GM12878 (cell line): ENCODE measurements at regions not wholly inside any gene's neighbourhood (a gene's known extent, or its start where the extent isn't known, plus 50 kb on each side); places are given as distances from the start of the nearest gene placed in this dataset.

Source experiments
- ATAC-seq: fragments of 200-7000 bp; cut with Tn5 transposase; 3 replicates; pipeline ENCODE4 v1.9.1; 2020; ENCODE audit warnings: mild to moderate bottlenecking, moderate library complexity
- BruUV-seq: library from RNA; stranded (reverse); fragments of 400-500 nt; replicated peaks from 2 replicates; lab custom pipeline; 2021; lab: Mats Ljungman, UMichigan
- CTCF ChIA-PET: fragments of 300-600 bp; sonication (Branson Sonifier 250); formaldehyde crosslinking; extraction: SDS; loops from one replicate; lab custom pipeline; 2021; ENCODE audit warnings: inconsistent platforms; lab: Yijun Ruan, JAX
- POLR2A ChIA-PET: fragments of 350-600 bp; formaldehyde crosslinking; extraction: SDS; loops from one replicate; lab custom pipeline; 2021; ENCODE audit warnings: inconsistent platforms; lab: Charles Lee
- RAD21 ChIA-PET: fragments of 300-600 bp; sonication (Branson Sonifier 250); formaldehyde crosslinking; loops from one replicate; lab custom pipeline; 2023; ENCODE audit warnings: antibody characterized with exemption; ENCODE audit not compliant: unreplicated experiment; lab: Charles Lee
- SMC1A ChIA-PET: fragments of 300-600 bp; sonication (Branson Sonifier 250); formaldehyde crosslinking; loops from one replicate; lab custom pipeline; 2023; ENCODE audit not compliant: unreplicated experiment, uncharacterized antibody; lab: Charles Lee
- DNase-seq: peaks from one replicate; pipeline ENCODE4 v3.0.0-alpha.2; 2011; ENCODE audit warnings: low read depth, low spot score
- FAIRE-seq: peaks from 3 replicates; lab custom pipeline; 2011; peaks lifted over from hg19 to GRCh38; lab: Jason Lieb, UNC
- H2AFZ ChIP-seq: 2 replicates; pipeline ENCODE4 v1.6.0; 2011; ENCODE audit warnings: low read depth, low read length, control low read depth; ENCODE audit not compliant: control insufficient read depth
- H3K27ac ChIP-seq: 2 replicates; pipeline ENCODE4 v1.5.1; 2011; ENCODE audit warnings: control low read depth; ENCODE audit not compliant: control insufficient read depth, insufficient read depth
- H3K27me3 ChIP-seq, 2 experiments: replicated peaks in 1 of 2; 2 replicates each; pipeline versions ENCODE4 v1.6.0 to v1.6.1; 2011; ENCODE audit warnings: low read length in 1 of 2; ENCODE audit not compliant: control insufficient read depth in 2 of 2, insufficient read depth in 2 of 2
- H3K36me3 ChIP-seq, 2 experiments: 2 replicates each; pipeline ENCODE4 v1.5.1; 2011; ENCODE audit warnings: low read length in 1 of 2; ENCODE audit not compliant: control insufficient read depth in 2 of 2, insufficient read depth in 2 of 2
- H3K4me1 ChIP-seq: 2 replicates; pipeline ENCODE4 v1.6.1; 2011; ENCODE audit warnings: mild to moderate bottlenecking, low read length, moderate library complexity, mixed read lengths; ENCODE audit not compliant: control insufficient read depth, insufficient read depth
- H3K4me2 ChIP-seq: 2 replicates; pipeline ENCODE4 v1.6.0; 2011; ENCODE audit warnings: control low read depth; ENCODE audit not compliant: control insufficient read depth, insufficient read depth
- H3K4me3 ChIP-seq: fragments of 200-600 bp; sonication (generic); 2 replicates; pipeline ENCODE4 v1.5.1; 2016
- H3K79me2 ChIP-seq: 2 replicates; pipeline ENCODE4 v1.6.0; 2011; ENCODE audit warnings: low read length; ENCODE audit not compliant: control insufficient read depth, insufficient read depth
- H3K9ac ChIP-seq: 2 replicates; pipeline ENCODE4 v1.8.0; 2011; ENCODE audit warnings: low read length, control low read depth, mixed read lengths; ENCODE audit not compliant: control insufficient read depth, insufficient read depth
- H3K9me3 ChIP-seq: replicated peaks from 3 replicates; pipeline ENCODE4 v1.5.1; 2011; ENCODE audit warnings: mild to moderate bottlenecking, low read length; ENCODE audit not compliant: control insufficient read depth, insufficient read depth
- H4K20me1 ChIP-seq: 2 replicates; pipeline ENCODE4 v1.6.0; 2011; ENCODE audit not compliant: control insufficient read depth, insufficient read depth
- BACH1 ChIP-seq: fragments of 450-650 bp; IDR thresholded peaks from 2 replicates; pipeline ENCODE4 v1.6.1; 2017; ENCODE audit warnings: mild to moderate bottlenecking, borderline replicate concordance
- CHD4 ChIP-seq: fragments of 200-600 bp; sonication (generic); IDR thresholded peaks from 2 replicates; pipeline ENCODE4 v1.6.1; 2016; ENCODE audit warnings: mild to moderate bottlenecking
- DPF2 ChIP-seq: fragments of 450-650 bp; IDR thresholded peaks from 2 replicates; pipeline ENCODE4 v1.6.1; 2017; ENCODE audit warnings: mild to moderate bottlenecking
- FOS ChIP-seq: IDR thresholded peaks from 3 replicates; pipeline ENCODE4 v1.6.1; 2011; ENCODE audit warnings: borderline replicate concordance; ENCODE audit not compliant: insufficient read length; ENCODE audit errors: extremely low read depth
- HDGF ChIP-seq: fragments of 450-650 bp; IDR thresholded peaks from 2 replicates; pipeline ENCODE4 v1.6.1; 2016; ENCODE audit warnings: antibody characterized with exemption
- WGBS: methylation state at CpG from one replicate; pipeline ENCODE4 v1.1.6; 2016; ENCODE audit warnings: low lambda C conversion rate; ENCODE audit not compliant: insufficient replicate concordance, insufficient coverage; ENCODE audit errors: missing lambda C conversion rate; 5-methylcytosine and 5-hydroxymethylcytosine counted together
- in situ Hi-C: fragments of 300-500 bp; cut with MboI; formaldehyde crosslinking; loops from 9 replicates; pipeline ENCODE4 v1.14.3; 2018; ENCODE audit warnings: mixed read lengths
- intact Hi-C: fragments of 100-400 bp; cut with micrococcal nuclease; formaldehyde crosslinking; loops from one replicate; pipeline ENCODE4 v1.14.2; 2022; ENCODE audit not compliant: unreplicated experiment
- TF ChIP-seq, protein P1 (sequence below): fragments of 450-650 bp; IDR thresholded peaks from 2 replicates; pipeline ENCODE4 v1.6.1; 2017; ENCODE audit warnings: mild to moderate bottlenecking, moderate library complexity
- TF ChIP-seq, protein P2 (sequence below): IDR thresholded peaks from 2 replicates; pipeline ENCODE4 v1.6.1; 2011; ENCODE audit warnings: mild to moderate bottlenecking, low read depth, low read length, moderate library complexity; ENCODE audit not compliant: insufficient replicate concordance
- TF ChIP-seq, protein P3 (sequence below): fragments of 450-650 bp; IDR thresholded peaks from 2 replicates; pipeline ENCODE4 v1.6.1; 2016; ENCODE audit warnings: mild to moderate bottlenecking

DNA sequence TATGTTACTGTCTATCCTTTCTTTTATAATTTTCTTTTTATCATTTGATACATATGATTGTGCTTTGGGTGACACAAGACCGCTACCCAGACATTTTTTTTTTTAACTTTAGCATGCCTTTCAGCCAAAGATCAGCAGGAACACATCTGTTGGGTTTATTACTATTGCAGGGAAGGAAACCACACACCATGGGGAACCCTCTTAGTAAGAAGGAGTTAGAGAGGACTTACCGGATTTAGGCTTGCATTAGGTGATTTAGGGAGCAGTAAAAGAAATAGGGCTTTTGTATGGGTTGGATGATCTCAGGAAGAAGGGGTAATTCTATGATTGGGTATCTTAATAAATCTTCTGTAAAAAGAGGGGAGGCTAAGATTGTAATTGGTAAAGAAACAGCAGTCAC is 138.2 kb downstream of the SNX18 start (continued):
- TF ChIP-seq, protein P1, sequence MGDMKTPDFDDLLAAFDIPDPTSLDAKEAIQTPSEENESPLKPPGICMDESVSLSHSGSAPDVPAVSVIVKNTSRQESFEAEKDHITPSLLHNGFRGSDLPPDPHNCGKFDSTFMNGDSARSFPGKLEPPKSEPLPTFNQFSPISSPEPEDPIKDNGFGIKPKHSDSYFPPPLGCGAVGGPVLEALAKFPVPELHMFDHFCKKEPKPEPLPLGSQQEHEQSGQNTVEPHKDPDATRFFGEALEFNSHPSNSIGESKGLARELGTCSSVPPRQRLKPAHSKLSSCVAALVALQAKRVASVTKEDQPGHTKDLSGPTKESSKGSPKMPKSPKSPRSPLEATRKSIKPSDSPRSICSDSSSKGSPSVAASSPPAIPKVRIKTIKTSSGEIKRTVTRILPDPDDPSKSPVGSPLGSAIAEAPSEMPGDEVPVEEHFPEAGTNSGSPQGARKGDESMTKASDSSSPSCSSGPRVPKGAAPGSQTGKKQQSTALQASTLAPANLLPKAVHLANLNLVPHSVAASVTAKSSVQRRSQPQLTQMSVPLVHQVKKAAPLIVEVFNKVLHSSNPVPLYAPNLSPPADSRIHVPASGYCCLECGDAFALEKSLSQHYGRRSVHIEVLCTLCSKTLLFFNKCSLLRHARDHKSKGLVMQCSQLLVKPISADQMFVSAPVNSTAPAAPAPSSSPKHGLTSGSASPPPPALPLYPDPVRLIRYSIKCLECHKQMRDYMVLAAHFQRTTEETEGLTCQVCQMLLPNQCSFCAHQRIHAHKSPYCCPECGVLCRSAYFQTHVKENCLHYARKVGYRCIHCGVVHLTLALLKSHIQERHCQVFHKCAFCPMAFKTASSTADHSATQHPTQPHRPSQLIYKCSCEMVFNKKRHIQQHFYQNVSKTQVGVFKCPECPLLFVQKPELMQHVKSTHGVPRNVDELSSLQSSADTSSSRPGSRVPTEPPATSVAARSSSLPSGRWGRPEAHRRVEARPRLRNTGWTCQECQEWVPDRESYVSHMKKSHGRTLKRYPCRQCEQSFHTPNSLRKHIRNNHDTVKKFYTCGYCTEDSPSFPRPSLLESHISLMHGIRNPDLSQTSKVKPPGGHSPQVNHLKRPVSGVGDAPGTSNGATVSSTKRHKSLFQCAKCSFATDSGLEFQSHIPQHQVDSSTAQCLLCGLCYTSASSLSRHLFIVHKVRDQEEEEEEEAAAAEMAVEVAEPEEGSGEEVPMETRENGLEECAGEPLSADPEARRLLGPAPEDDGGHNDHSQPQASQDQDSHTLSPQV, result no peak
- TF ChIP-seq DPF2 (no peak), FOS (no peak)

DNA sequence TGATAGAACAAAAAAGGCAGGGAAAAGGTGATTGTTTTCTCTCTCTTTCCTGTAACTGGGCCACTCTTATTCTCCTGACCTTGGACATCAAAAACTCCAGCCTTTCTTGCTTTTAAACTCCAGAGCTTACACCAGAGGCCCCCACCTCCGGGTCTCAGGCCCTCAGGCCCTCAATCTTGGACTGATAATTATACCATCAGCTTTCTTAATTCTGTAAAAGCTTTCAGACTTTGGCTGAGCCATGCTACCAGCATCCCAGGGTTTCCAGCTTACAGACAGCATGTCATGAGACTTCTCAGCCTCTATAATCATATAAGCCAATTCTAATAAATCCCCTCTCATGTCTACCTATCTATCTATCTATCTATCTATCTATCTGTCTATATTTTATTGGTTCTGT is 137.7 kb downstream of the SNX18 start:
- intact Hi-C loops, result no loop called here
- no TSS peak for BruUV-seq
- SMC1A ChIA-PET, result no interaction called here

More for the DNA sequence above, 137.7 kb downstream of the SNX18 start:
- ATAC-seq, result no peak
- no peak for DNase-seq
- no peak overlapping the region for H3K4me2 ChIP-seq
- FAIRE-seq, result no peak
- H3K4me1 ChIP-seq, result no peaks in the 10 kb centered on the region
- WGBS, result 0% methylated on average over 1 of the region's 1 CpG
- ChIA-PET POLR2A (no interaction called here), CTCF (no interaction called here), RAD21 (no interaction called here)
- TF ChIP-seq, protein P2, sequence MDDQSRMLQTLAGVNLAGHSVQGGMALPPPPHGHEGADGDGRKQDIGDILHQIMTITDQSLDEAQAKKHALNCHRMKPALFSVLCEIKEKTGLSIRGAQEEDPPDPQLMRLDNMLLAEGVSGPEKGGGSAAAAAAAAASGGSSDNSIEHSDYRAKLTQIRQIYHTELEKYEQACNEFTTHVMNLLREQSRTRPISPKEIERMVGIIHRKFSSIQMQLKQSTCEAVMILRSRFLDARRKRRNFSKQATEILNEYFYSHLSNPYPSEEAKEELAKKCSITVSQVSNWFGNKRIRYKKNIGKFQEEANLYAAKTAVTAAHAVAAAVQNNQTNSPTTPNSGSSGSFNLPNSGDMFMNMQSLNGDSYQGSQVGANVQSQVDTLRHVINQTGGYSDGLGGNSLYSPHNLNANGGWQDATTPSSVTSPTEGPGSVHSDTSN, result no peak
- TF ChIP-seq CHD4 (no peak), HDGF (no peak), BACH1 (no peak)
- TF ChIP-seq, protein P3, sequence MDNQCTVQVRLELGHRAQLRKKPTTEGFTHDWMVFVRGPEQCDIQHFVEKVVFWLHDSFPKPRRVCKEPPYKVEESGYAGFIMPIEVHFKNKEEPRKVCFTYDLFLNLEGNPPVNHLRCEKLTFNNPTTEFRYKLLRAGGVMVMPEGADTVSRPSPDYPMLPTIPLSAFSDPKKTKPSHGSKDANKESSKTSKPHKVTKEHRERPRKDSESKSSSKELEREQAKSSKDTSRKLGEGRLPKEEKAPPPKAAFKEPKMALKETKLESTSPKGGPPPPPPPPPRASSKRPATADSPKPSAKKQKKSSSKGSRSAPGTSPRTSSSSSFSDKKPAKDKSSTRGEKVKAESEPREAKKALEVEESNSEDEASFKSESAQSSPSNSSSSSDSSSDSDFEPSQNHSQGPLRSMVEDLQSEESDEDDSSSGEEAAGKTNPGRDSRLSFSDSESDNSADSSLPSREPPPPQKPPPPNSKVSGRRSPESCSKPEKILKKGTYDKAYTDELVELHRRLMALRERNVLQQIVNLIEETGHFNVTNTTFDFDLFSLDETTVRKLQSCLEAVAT, result no peak
- in situ Hi-C loops, result no loop called here
- no peak overlapping the region for H3K4me3 ChIP-seq
- H3K27me3 ChIP-seq, result peaks cover 0 to 2% of the 10 kb centered on the region in 2 experiments; a peak in 1 of 4 replicates
- no peaks in the 10 kb centered on the region for H3K9me3 ChIP-seq
- H3K9ac ChIP-seq, result no peak overlapping the region
- no peaks in the 10 kb centered on the region for H3K79me2 ChIP-seq
- H3K36me3 ChIP-seq, result no peaks in the 10 kb centered on the region
- H2AFZ ChIP-seq, result no peak overlapping the region
- H3K27ac ChIP-seq, result no peak overlapping the region
- H4K20me1 ChIP-seq, result no peaks in the 10 kb centered on the region
